ENCODE measurements at regions not wholly inside any gene's neighbourhood (a gene's known extent, or its start where the extent isn't known, plus 50 kb on each side); places are given as distances from the start of the nearest gene placed in this dataset.
A peak's percentile ranks its signal among the peaks of the same experiment; 100 is the strongest.
"Not testable (repeated sequence)": the region's sequence is repeated elsewhere in the genome, so short reads cannot be mapped to it uniquely, and the experiment has no call there.

DNA sequence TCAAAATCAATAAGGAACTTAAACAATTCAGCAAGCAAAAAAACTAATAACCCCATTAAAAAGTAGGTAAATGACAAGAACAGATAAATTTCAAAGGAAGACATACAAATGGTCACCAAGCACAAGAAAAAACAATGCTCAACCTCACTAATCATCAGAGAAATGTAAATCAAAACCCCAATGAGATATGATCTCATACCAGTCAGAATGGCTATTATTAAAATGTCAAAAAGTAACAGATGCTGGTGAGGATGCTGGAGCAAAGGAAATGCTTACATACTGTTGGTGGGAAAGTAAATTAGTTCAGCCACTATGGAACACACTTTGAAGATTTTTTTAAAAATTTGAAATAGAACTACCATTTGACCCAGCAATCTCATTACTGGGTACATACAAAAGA, 538.0 kb downstream of the TMX3 start:
- H3K4me3 ChIP-seq (ENCODE audit: low read depth, low read length): no peak overlapping the region
- DNase-seq (ENCODE audit: low read depth): no peak
- TF ChIP-seq, protein P1, sequence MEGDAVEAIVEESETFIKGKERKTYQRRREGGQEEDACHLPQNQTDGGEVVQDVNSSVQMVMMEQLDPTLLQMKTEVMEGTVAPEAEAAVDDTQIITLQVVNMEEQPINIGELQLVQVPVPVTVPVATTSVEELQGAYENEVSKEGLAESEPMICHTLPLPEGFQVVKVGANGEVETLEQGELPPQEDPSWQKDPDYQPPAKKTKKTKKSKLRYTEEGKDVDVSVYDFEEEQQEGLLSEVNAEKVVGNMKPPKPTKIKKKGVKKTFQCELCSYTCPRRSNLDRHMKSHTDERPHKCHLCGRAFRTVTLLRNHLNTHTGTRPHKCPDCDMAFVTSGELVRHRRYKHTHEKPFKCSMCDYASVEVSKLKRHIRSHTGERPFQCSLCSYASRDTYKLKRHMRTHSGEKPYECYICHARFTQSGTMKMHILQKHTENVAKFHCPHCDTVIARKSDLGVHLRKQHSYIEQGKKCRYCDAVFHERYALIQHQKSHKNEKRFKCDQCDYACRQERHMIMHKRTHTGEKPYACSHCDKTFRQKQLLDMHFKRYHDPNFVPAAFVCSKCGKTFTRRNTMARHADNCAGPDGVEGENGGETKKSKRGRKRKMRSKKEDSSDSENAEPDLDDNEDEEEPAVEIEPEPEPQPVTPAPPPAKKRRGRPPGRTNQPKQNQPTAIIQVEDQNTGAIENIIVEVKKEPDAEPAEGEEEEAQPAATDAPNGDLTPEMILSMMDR (conservative IDR thresholded peaks at IDR 0.05; ENCODE audit: low read depth, low read length): no peak

DNA sequence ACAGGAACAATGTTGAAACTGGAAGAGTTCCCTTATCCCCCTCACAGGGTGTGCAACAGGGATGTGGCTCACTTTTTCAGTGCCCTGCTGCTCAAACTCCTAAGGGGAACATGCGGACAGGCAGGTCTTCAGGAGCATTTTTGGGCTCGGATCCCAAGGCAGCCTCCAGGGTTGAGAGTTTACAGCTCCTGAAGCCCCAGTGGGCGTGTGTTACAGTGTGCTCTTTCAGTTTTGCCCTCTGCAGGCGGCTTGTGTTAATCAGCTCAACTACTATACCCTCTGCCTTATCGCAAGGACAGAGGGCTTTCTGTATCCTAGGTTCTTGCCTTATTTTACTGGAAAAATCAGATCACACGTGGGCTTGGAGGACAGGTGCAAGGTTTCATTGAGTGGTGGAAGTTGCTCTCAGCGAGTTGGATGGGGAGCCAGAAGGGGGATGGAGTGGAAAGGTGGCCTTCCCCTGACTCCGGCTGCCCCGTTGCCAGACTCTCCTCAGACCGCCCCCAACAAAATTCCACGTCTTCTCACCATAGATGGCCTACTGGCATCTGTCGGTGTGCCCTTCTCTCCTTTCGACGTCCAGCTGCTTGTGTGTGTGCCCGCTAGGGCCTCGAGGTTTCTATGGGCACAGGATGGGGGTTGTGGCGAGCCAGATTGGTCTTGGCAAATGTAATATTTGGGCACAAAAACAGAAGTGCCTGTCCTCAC, 541.9 kb downstream of the TMX3 start:
- no peak for DNase-seq (ENCODE audit: low read depth)
- TF ChIP-seq, protein P1 (conservative IDR thresholded peaks at IDR 0.05; ENCODE audit: low read depth, low read length): peak; percentile 3
- no peak overlapping the region for H3K4me3 ChIP-seq (ENCODE audit: low read depth, low read length)

DNA sequence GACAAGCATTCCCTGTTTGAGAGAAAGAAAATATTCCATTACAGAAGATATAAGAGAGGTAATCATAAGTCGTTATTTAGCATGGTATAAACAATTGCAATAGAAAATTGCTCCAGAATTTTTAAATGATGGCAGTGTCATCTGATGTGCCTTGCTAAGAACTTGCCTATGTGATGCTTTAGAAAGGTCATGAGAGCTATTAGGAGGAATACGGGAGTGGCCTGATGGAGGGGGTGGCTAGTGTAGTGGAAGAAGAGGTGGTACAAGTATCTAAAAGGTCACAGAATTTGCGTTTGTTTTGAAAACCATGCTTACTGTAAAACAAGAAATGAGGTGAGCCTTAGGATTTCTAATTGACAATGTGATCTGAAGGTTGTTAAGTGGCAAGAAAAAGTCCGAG, 550.0 kb downstream of the TMX3 start:
- DNase-seq (ENCODE audit: low read depth): no peak
- no peak overlapping the region for H3K4me3 ChIP-seq (ENCODE audit: low read depth, low read length)
- TF ChIP-seq, protein P1 (conservative IDR thresholded peaks at IDR 0.05; ENCODE audit: low read depth, low read length): no peak

DNA sequence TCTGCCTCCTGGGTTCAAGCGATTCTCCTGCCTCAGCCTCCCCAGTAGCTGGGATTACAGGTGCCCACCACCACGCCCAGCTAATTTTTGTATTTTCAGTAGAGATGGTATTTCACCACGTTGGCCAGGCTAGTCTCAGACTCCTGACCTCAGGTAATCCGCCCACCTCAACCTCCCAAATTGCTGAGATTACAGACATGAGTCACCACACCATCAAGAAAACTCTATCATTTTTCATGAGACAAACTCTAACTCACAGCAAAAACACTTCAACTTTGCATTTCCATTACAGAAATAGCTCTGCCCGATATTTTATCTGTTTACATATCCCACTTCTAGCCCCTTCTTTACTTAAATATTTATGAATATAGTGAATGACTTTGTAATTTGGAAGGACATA, 561.1 kb downstream of the TMX3 start:
- DNase-seq (ENCODE audit: low read depth); H3K4me3 ChIP-seq (ENCODE audit: low read depth, low read length): not testable (repeated sequence)

DNA sequence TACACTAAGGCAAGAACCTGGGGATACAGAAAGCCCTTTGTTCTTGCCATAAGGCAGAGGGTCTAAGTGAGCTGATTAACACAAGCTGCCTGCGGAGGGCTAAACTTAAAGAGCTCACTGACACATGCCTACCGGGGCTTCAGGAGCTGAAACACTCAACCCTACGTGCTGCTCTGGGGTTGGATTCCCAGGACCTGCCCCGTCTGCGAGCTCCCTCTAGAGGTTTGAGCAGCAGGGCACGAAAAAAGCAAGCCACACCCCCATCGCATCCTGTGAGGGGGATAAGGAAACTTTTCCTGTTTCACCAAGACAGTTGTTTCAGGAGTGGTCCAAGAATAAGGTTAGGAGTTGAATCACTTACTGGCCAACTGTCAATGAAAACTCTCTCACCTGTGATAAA, 562.1 kb downstream of the TMX3 start:
- H3K4me3 ChIP-seq (ENCODE audit: low read depth, low read length): no peak overlapping the region
- TF ChIP-seq, protein P1 (conservative IDR thresholded peaks at IDR 0.05; ENCODE audit: low read depth, low read length): no peak
- no peak for DNase-seq (ENCODE audit: low read depth)

DNA sequence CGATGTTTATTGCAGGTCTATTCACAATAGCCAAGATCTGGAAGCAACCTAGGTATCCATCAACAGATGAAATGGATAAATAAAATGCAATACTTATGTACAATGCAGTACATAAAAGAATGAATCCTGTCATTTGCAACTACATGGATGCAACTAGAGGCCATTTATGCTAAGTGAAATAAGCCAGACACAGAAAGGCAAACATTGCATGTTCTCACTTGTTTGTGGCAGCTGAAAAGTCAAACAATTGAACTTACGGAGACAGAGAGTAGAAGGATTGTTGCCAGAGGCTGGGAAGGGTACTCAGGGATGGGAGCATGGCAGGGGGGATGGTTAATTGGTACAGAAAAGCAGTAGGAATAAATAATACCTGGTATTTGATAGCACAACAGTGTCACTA, 563.9 kb downstream of the TMX3 start:
- TF ChIP-seq, protein P1 (conservative IDR thresholded peaks at IDR 0.05; ENCODE audit: low read depth, low read length): no peak
- no peak for DNase-seq (ENCODE audit: low read depth)
- H3K4me3 ChIP-seq (ENCODE audit: low read depth, low read length): no peak overlapping the region

DNA sequence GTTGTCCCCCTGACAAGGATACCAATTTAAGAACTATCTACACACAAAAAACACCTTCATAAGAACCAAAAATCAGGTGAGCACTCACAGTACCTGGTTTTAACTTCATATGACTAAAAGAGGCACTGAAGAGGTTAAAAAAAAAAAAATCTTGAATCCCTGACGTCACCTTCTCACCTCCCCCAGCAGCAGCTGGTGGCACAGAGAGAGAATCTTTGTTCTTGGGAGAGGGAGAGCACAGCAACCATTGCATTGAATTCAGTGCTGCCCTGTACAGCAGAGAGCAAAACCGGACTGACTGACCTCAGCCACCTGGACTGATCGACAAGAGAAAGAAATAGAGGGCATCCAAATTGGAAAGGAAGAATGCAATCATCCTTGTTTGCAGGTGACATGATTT, 566.0 kb downstream of the TMX3 start:
- DNase-seq (ENCODE audit: low read depth): no peak
- no peak overlapping the region for H3K4me3 ChIP-seq (ENCODE audit: low read depth, low read length)
- TF ChIP-seq, protein P1 (conservative IDR thresholded peaks at IDR 0.05; ENCODE audit: low read depth, low read length): no peak

Measured in epithelial cell of proximal tubule (primary cell).